PC-3 (cell line): ENCODE measurements at regions not wholly inside any gene's neighbourhood (a gene's known extent, or its start where the extent isn't known, plus 50 kb on each side); places are given as distances from the start of the nearest gene placed in this dataset.
A peak's percentile ranks its signal among the peaks of the same experiment; 100 is the strongest.

Experiments used
- ATAC-seq: fragments of 200-7000 bp; cut with Tn5 transposase; 2 replicates; pipeline ENCODE4 v1.9.1; 2020; ENCODE audit warnings: mild to moderate bottlenecking, moderate library complexity
- BruUV-seq: library from RNA; stranded (reverse); fragments of 400-500 nt; replicated peaks from 2 replicates; lab custom pipeline; 2021; lab: Mats Ljungman, UMichigan
- CTCF ChIA-PET: fragments of 300-600 bp; sonication (Branson Sonifier 250); formaldehyde crosslinking; loops from one replicate; lab custom pipeline; 2022; ENCODE audit warnings: antibody characterized with exemption; lab: Charles Lee
- POLR2A ChIA-PET: fragments of 300-600 bp; sonication (Branson Sonifier 250); formaldehyde crosslinking; loops from one replicate; lab custom pipeline; 2022; ENCODE audit warnings: antibody characterized with exemption; ENCODE audit not compliant: unreplicated experiment; lab: Charles Lee
- DNase-seq: peaks from one replicate; pipeline ENCODE4 v3.0.0-alpha.2; 2015
- H2AFZ ChIP-seq: fragments of 300-600 bp; sonication (generic); 2 replicates; pipeline ENCODE4 v1.6.0; 2016; ENCODE audit warnings: antibody characterized with exemption, low read length
- H3F3A ChIP-seq: fragments of 300-600 bp; sonication (generic); one replicate; pipeline ENCODE4 v1.6.0; 2017; ENCODE audit warnings: antibody characterized with exemption, low read length, control low read depth, mild to moderate bottlenecking; ENCODE audit not compliant: unreplicated experiment
- H3K27ac ChIP-seq: fragments of 300-600 bp; sonication (generic); 2 replicates; pipeline ENCODE4 v1.5.1; 2016; ENCODE audit warnings: mild to moderate bottlenecking, low read length
- H3K27me3 ChIP-seq: fragments of 300-600 bp; sonication (generic); 2 replicates; pipeline ENCODE4 v1.6.1; 2016; ENCODE audit warnings: low read length, mixed read lengths
- H3K36me3 ChIP-seq: fragments of 300-600 bp; sonication (generic); 2 replicates; pipeline ENCODE4 v1.6.1; 2016; ENCODE audit warnings: low read depth, mixed run types, low read length, mixed read lengths
- H3K4me1 ChIP-seq: fragments of 300-600 bp; sonication (generic); 2 replicates; pipeline ENCODE4 v1.5.1; 2016; ENCODE audit warnings: low read length; ENCODE audit not compliant: insufficient read depth
- H3K4me2 ChIP-seq: fragments of 300-600 bp; sonication (generic); 2 replicates; pipeline ENCODE4 v1.6.0; 2016; ENCODE audit warnings: low read length
- H3K4me3 ChIP-seq: fragments of 300-600 bp; sonication (generic); 2 replicates; pipeline ENCODE4 v1.5.1; 2016; ENCODE audit warnings: mild to moderate bottlenecking, low read length, mixed read lengths
- H3K79me2 ChIP-seq: fragments of 300-600 bp; sonication (generic); 2 replicates; pipeline ENCODE4 v1.6.1; 2017; ENCODE audit warnings: low read length, mixed read lengths
- H3K9ac ChIP-seq: fragments of 300-600 bp; sonication (generic); 2 replicates; pipeline ENCODE4 v1.6.0; 2016; ENCODE audit warnings: mild to moderate bottlenecking, low read length
- H3K9me2 ChIP-seq: fragments of 300-600 bp; sonication (generic); replicated peaks from 2 replicates; pipeline ENCODE4 v1.6.1; 2016; ENCODE audit warnings: mixed run types, low read length, mixed read lengths
- H3K9me3 ChIP-seq: fragments of 300-600 bp; sonication (generic); 2 replicates; pipeline ENCODE4 v1.6.1; 2016; ENCODE audit warnings: low read length, mixed read lengths
- H4K20me1 ChIP-seq: fragments of 300-600 bp; sonication (generic); 2 replicates; pipeline ENCODE4 v1.6.1; 2016; ENCODE audit warnings: low read length, mixed read lengths
- CTCF ChIP-seq: fragments of 300-600 bp; sonication (generic); conservative IDR thresholded peaks from 2 replicates; pipeline ENCODE4 v1.5.1; 2017; ENCODE audit warnings: antibody characterized with exemption, low read depth, mild to moderate bottlenecking, low read length
- EZH2 ChIP-seq: fragments of 300-600 bp; sonication (generic); IDR thresholded peaks from one replicate; pipeline ENCODE4 v1.6.1; 2017; ENCODE audit warnings: antibody characterized with exemption, mild to moderate bottlenecking, low read length; ENCODE audit not compliant: unreplicated experiment
- EZH2phosphoT487 ChIP-seq: fragments of 300-600 bp; sonication (generic); IDR thresholded peaks from 2 replicates; pipeline ENCODE4 v1.6.1; 2018; ENCODE audit warnings: mild to moderate bottlenecking, antibody characterized with exemption, low read length, borderline replicate concordance
- intact Hi-C: fragments of 100-400 bp; cut with micrococcal nuclease; formaldehyde crosslinking; loops from 2 replicates; pipeline ENCODE4 v1.9.0; 2023

GRCh38 chr5:21087766-21088165 is 1099.8 kb upstream of the CDH18 start:
- H2AFZ ChIP-seq: no peak overlapping the region
- H3K9me2 ChIP-seq: 0 out of 2 replicates have a peak, but pooled peaks cover 4% of the 10 kb centered on the region
- H3F3A ChIP-seq: no peaks in the 10 kb centered on the region
- H3K9me3 ChIP-seq: no peaks in the 10 kb centered on the region
- no peak for DNase-seq
- no peak overlapping the region for H3K9ac ChIP-seq
- no peaks in the 10 kb centered on the region for H3K27me3 ChIP-seq
- no peaks in the 10 kb centered on the region for H3K4me1 ChIP-seq
- no peaks in the 10 kb centered on the region for H3K36me3 ChIP-seq
- ChIA-PET POLR2A (no interaction called here), CTCF (no interaction called here)
- H4K20me1 ChIP-seq: no peaks in the 10 kb centered on the region
- no peak overlapping the region for H3K27ac ChIP-seq
- no peaks in the 10 kb centered on the region for H3K79me2 ChIP-seq
- H3K4me2 ChIP-seq: no peak overlapping the region
- no peak overlapping the region for H3K4me3 ChIP-seq
- no peak for ATAC-seq
- TF ChIP-seq CTCF (no peak), EZH2phosphoT487 (no peak), EZH2 (no peak)
- intact Hi-C loops: no loop called here
- no TSS peak for BruUV-seq

GRCh38 chr5:21085791-21086190 is 1097.8 kb upstream of the CDH18 start:
- TF ChIP-seq EZH2phosphoT487 (no peak), EZH2 (no peak), CTCF (no peak)
- no peak overlapping the region for H3K27ac ChIP-seq
- intact Hi-C loops: no loop called here
- no peaks in the 10 kb centered on the region for H3K36me3 ChIP-seq
- no peak overlapping the region for H3K9ac ChIP-seq
- H3K27me3 ChIP-seq: no peaks in the 10 kb centered on the region
- 0 out of 2 replicates have a peak, but pooled peaks cover 4% of the 10 kb centered on the region for H3K9me2 ChIP-seq
- no peak overlapping the region for H2AFZ ChIP-seq
- no peaks in the 10 kb centered on the region for H3K4me1 ChIP-seq
- no peaks in the 10 kb centered on the region for H4K20me1 ChIP-seq
- H3F3A ChIP-seq: no peaks in the 10 kb centered on the region
- H3K4me3 ChIP-seq: no peak overlapping the region
- no peak overlapping the region for H3K4me2 ChIP-seq
- BruUV-seq: no TSS peak
- DNase-seq (no peak), ATAC-seq (no peak)
- no peaks in the 10 kb centered on the region for H3K79me2 ChIP-seq
- POLR2A ChIA-PET: no interaction called here
- CTCF ChIA-PET: no interaction called here
- no peaks in the 10 kb centered on the region for H3K9me3 ChIP-seq

GRCh38 chr5:21071986-21072385 is 1084.0 kb upstream of the CDH18 start:
- Histone ChIP-seq H2AFZ (peak overlapping the region; percentile 9; the same call in 1 of the 2 replicates), H3K4me3 (no peak overlapping the region), H3K79me2 (no peaks in the 10 kb centered on the region), H4K20me1 (no peaks in the 10 kb centered on the region), H3K27ac (no peak overlapping the region), H3K27me3 (no peaks in the 10 kb centered on the region), H3K9ac (no peak overlapping the region), H3K4me1 (peaks cover 4% of the 10 kb centered on the region; the same call in 1 of the 2 replicates), H3K9me3 (no peaks in the 10 kb centered on the region), H3F3A (no peaks in the 10 kb centered on the region), H3K9me2 (no peaks in the 10 kb centered on the region), H3K36me3 (no peaks in the 10 kb centered on the region), H3K4me2 (0 out of 2 replicates have a peak overlapping the region, but pooled peaks have one; percentile 2)
- intact Hi-C loops: no loop called here
- peak; percentile 40 for DNase-seq
- no peak for TF ChIP-seq EZH2phosphoT487
- TF ChIP-seq CTCF: no peak
- ChIA-PET CTCF (no interaction called here), POLR2A (no interaction called here)
- BruUV-seq: no TSS peak
- peak; percentile 84 for ATAC-seq
